HL-60 (cell line): ENCODE measurements at regions not wholly inside any gene's neighbourhood (a gene's known extent, or its start where the extent isn't known, plus 50 kb on each side); places are given as distances from the start of the nearest gene placed in this dataset.
"Not testable (repeated sequence)": the region's sequence is repeated elsewhere in the genome, so short reads cannot be mapped to it uniquely, and the experiment has no call there.

Source experiments
- DNase-seq, 2 experiments: peaks; one replicate each; pipeline ENCODE4 v3.0.0-alpha.2; 2010 to 2020; ENCODE audit warnings: low read depth in 1 of 2, low spot score in 1 of 2
- H3K27ac ChIP-seq: fragments of 250-450 bp; sonication (Bioruptor Pico); replicated peaks from 2 replicates; pipeline ENCODE4 v1.5.1; 2020; ENCODE audit warnings: mild to moderate bottlenecking, moderate library complexity
- H3K27me3 ChIP-seq: fragments of 250-450 bp; sonication (Bioruptor Pico); 2 replicates; pipeline ENCODE4 v1.5.1; 2021; ENCODE audit warnings: mild to moderate bottlenecking, moderate library complexity; ENCODE audit not compliant: insufficient read depth, poor library complexity, severe bottlenecking
- H3K4me3 ChIP-seq: replicated peaks from 2 replicates; pipeline ENCODE4 v1.5.1; 2011; ENCODE audit warnings: mild to moderate bottlenecking, control low read depth, low read length; ENCODE audit not compliant: insufficient read depth
- CTCF ChIP-seq: IDR thresholded peaks from one replicate; pipeline ENCODE4 v1.5.1; 2011; ENCODE audit warnings: low read length, control low read depth, inconsistent platforms; ENCODE audit not compliant: insufficient read depth
- GABPA ChIP-seq: IDR thresholded peaks from 2 replicates; pipeline ENCODE4 v1.6.1; 2012; ENCODE audit warnings: low read depth
- POLR2AphosphoS5 ChIP-seq: IDR thresholded peaks from 2 replicates; pipeline ENCODE4 v1.6.1; 2012; ENCODE audit warnings: low read depth
- REST ChIP-seq: IDR thresholded peaks from 2 replicates; pipeline ENCODE4 v1.6.1; 2012; ENCODE audit warnings: low read depth; ENCODE audit not compliant: insufficient replicate concordance
- SPI1 ChIP-seq: IDR thresholded peaks from 2 replicates; pipeline ENCODE4 v1.6.1; 2012; ENCODE audit warnings: low read depth, mild to moderate bottlenecking, borderline replicate concordance

GRCh38 chr7:51817694-51818225, 501.2 kb upstream of the COBL start:
- H3K27me3 ChIP-seq = no peaks in the 10 kb centered on the region
- DNase-seq = no peak
- H3K27ac ChIP-seq = no peak overlapping the region
- no peak overlapping the region for H3K4me3 ChIP-seq
- TF ChIP-seq SPI1 (no peak), CTCF (no peak), REST (no peak), GABPA (no peak), POLR2AphosphoS5 (no peak)

- H3K27ac ChIP-seq, DNase-seq, H3K27me3 ChIP-seq, H3K4me3 ChIP-seq: not testable (repeated sequence)
Measured at GRCh38 chr7:51805783-51806431, 489.3 kb upstream of the COBL start.

- Histone ChIP-seq H3K27ac (no peak overlapping the region), H3K4me3 (no peak overlapping the region), H3K27me3 (no peaks in the 10 kb centered on the region)
- TF ChIP-seq REST (no peak), CTCF (no peak), POLR2AphosphoS5 (no peak), GABPA (no peak), SPI1 (no peak)
- no peak for DNase-seq
Measured at GRCh38 chr7:51802718-51803117, 486.1 kb upstream of the COBL start.

- Histone ChIP-seq H3K27ac (no peak overlapping the region), H3K27me3 (no peaks in the 10 kb centered on the region), H3K4me3 (no peak overlapping the region)
- TF ChIP-seq SPI1 (no peak), GABPA (no peak), POLR2AphosphoS5 (no peak), REST (no peak)
- DNase-seq = no peak
Measured at GRCh38 chr7:51797371-51797770, 480.8 kb upstream of the COBL start.
